ENCODE measurements at regions not wholly inside any gene's neighbourhood (a gene's known extent, or its start where the extent isn't known, plus 50 kb on each side); places are given as distances from the start of the nearest gene placed in this dataset.
"Not testable (repeated sequence)": the region's sequence is repeated elsewhere in the genome, so short reads cannot be mapped to it uniquely, and the experiment has no call there.

- Histone ChIP-seq H3K4me3 (ENCODE audit: insufficient read length, low read depth) (no peak overlapping the region), H3K36me3 (ENCODE audit: insufficient read depth, insufficient read length, low read length) (no peaks in the 10 kb centered on the region), H3K27me3 (ENCODE audit: insufficient read depth, insufficient read length) (no peaks in the 10 kb centered on the region), H3K9ac (ENCODE audit: insufficient read length, low read depth) (no peak overlapping the region), H3K9me3 (ENCODE audit: insufficient read depth, low read length) (no peaks in the 10 kb centered on the region), H3K4me1 (ENCODE audit: insufficient read depth, insufficient read length) (no peaks in the 10 kb centered on the region)
- no peak for DNase-seq (ENCODE audit: low read depth, low spot score)
- no peak for TF ChIP-seq SUZ12 (IDR thresholded peaks at IDR 0.05; ENCODE audit: extremely low read depth, insufficient read depth, insufficient read length)
- no peak for TF ChIP-seq ZNF274 (IDR thresholded peaks at IDR 0.05; ENCODE audit: low read depth, low read length)
- TF ChIP-seq YY1 (IDR thresholded peaks at IDR 0.05; ENCODE audit: insufficient read depth, insufficient read length), result no peak
Observed at GRCh38 chr5:125987677-125988255, 435.4 kb upstream of the GRAMD2B start.

GRCh38 chr5:125992050-125992449, 431.2 kb upstream of the GRAMD2B start:
- H3K4me3 ChIP-seq (ENCODE audit: insufficient read length, low read depth), result no peak overlapping the region
- no peaks in the 10 kb centered on the region for H3K4me1 ChIP-seq (ENCODE audit: insufficient read depth, insufficient read length)
- DNase-seq (ENCODE audit: low read depth, low spot score), result no peak
- no peak overlapping the region for H3K9ac ChIP-seq (ENCODE audit: insufficient read length, low read depth)
- TF ChIP-seq SUZ12 (IDR thresholded peaks at IDR 0.05; ENCODE audit: extremely low read depth, insufficient read depth, insufficient read length), result no peak
- TF ChIP-seq ZNF274 (IDR thresholded peaks at IDR 0.05; ENCODE audit: low read depth, low read length), result no peak
- no peak for TF ChIP-seq YY1 (IDR thresholded peaks at IDR 0.05; ENCODE audit: insufficient read depth, insufficient read length)
- no peaks in the 10 kb centered on the region for H3K36me3 ChIP-seq (ENCODE audit: insufficient read depth, insufficient read length, low read length)
- H3K9me3 ChIP-seq (ENCODE audit: insufficient read depth, low read length), result no peaks in the 10 kb centered on the region
- H3K27me3 ChIP-seq (ENCODE audit: insufficient read depth, insufficient read length), result no peaks in the 10 kb centered on the region

GRCh38 chr5:125999271-126000030, 423.8 kb upstream of the GRAMD2B start:
- DNase-seq (ENCODE audit: low read depth, low spot score); H3K27me3 ChIP-seq (ENCODE audit: insufficient read depth, insufficient read length); H3K9me3 ChIP-seq (ENCODE audit: insufficient read depth, low read length); H3K4me3 ChIP-seq (ENCODE audit: insufficient read length, low read depth); H3K9ac ChIP-seq (ENCODE audit: insufficient read length, low read depth); H3K36me3 ChIP-seq (ENCODE audit: insufficient read depth, insufficient read length, low read length); H3K4me1 ChIP-seq (ENCODE audit: insufficient read depth, insufficient read length): not testable (repeated sequence)

DNA sequence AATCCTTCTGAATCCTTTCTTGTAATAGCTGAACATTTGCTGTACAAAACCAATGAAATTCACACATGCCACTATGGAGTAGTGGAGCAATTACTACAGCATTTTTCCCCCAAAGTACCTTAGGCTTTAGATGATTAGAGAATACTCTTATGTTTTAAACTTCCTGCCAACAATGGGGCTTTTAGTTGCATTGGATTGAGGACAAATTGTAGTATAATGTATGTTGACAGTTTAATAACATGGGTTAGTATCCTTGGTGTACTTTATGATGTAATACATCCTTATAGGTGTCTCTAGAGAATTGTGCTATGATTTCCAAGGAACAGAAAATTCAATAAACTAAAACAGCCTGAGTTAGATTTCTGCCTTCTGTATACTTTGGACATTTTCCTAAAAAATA, 422.7 kb upstream of the GRAMD2B start:
- Histone ChIP-seq H3K9ac (ENCODE audit: insufficient read length, low read depth) (no peak overlapping the region), H3K27me3 (ENCODE audit: insufficient read depth, insufficient read length) (no peaks in the 10 kb centered on the region), H3K4me3 (ENCODE audit: insufficient read length, low read depth) (no peak overlapping the region), H3K36me3 (ENCODE audit: insufficient read depth, insufficient read length, low read length) (no peaks in the 10 kb centered on the region), H3K4me1 (ENCODE audit: insufficient read depth, insufficient read length) (no peaks in the 10 kb centered on the region), H3K9me3 (ENCODE audit: insufficient read depth, low read length) (no peaks in the 10 kb centered on the region)
- no peak for TF ChIP-seq ZNF274 (IDR thresholded peaks at IDR 0.05; ENCODE audit: low read depth, low read length)
- no peak for TF ChIP-seq SUZ12 (IDR thresholded peaks at IDR 0.05; ENCODE audit: extremely low read depth, insufficient read depth, insufficient read length)
- TF ChIP-seq YY1 (IDR thresholded peaks at IDR 0.05; ENCODE audit: insufficient read depth, insufficient read length), result no peak
- DNase-seq (ENCODE audit: low read depth, low spot score), result no peak

- H3K4me3 ChIP-seq (ENCODE audit: insufficient read length, low read depth), result no peak overlapping the region
- no peak for DNase-seq (ENCODE audit: low read depth, low spot score)
- H3K27me3 ChIP-seq (ENCODE audit: insufficient read depth, insufficient read length), result no peaks in the 10 kb centered on the region
- H3K4me1 ChIP-seq (ENCODE audit: insufficient read depth, insufficient read length), result no peaks in the 10 kb centered on the region
- no peak for TF ChIP-seq YY1 (IDR thresholded peaks at IDR 0.05; ENCODE audit: insufficient read depth, insufficient read length)
- no peak for TF ChIP-seq ZNF274 (IDR thresholded peaks at IDR 0.05; ENCODE audit: low read depth, low read length)
- no peak for TF ChIP-seq SUZ12 (IDR thresholded peaks at IDR 0.05; ENCODE audit: extremely low read depth, insufficient read depth, insufficient read length)
- H3K9me3 ChIP-seq (ENCODE audit: insufficient read depth, low read length), result no peaks in the 10 kb centered on the region
- H3K9ac ChIP-seq (ENCODE audit: insufficient read length, low read depth), result no peak overlapping the region
- no peaks in the 10 kb centered on the region for H3K36me3 ChIP-seq (ENCODE audit: insufficient read depth, insufficient read length, low read length)
Observed at GRCh38 chr5:126002222-126002897, 420.8 kb upstream of the GRAMD2B start.

- TF ChIP-seq SUZ12 (IDR thresholded peaks at IDR 0.05; ENCODE audit: extremely low read depth, insufficient read depth, insufficient read length) (no peak), ZNF274 (IDR thresholded peaks at IDR 0.05; ENCODE audit: low read depth, low read length) (no peak), YY1 (IDR thresholded peaks at IDR 0.05; ENCODE audit: insufficient read depth, insufficient read length) (no peak)
- no peaks in the 10 kb centered on the region for H3K4me1 ChIP-seq (ENCODE audit: insufficient read depth, insufficient read length)
- H3K9ac ChIP-seq (ENCODE audit: insufficient read length, low read depth), result no peak overlapping the region
- no peaks in the 10 kb centered on the region for H3K27me3 ChIP-seq (ENCODE audit: insufficient read depth, insufficient read length)
- H3K9me3 ChIP-seq (ENCODE audit: insufficient read depth, low read length), result no peaks in the 10 kb centered on the region
- no peaks in the 10 kb centered on the region for H3K36me3 ChIP-seq (ENCODE audit: insufficient read depth, insufficient read length, low read length)
- H3K4me3 ChIP-seq (ENCODE audit: insufficient read length, low read depth), result no peak overlapping the region
- DNase-seq (ENCODE audit: low read depth, low spot score), result no peak
Observed at GRCh38 chr5:126003309-126003708, 419.9 kb upstream of the GRAMD2B start.

- Histone ChIP-seq H3K27me3 (ENCODE audit: insufficient read depth, insufficient read length) (no peaks in the 10 kb centered on the region), H3K4me3 (ENCODE audit: insufficient read length, low read depth) (no peak overlapping the region), H3K9me3 (ENCODE audit: insufficient read depth, low read length) (peaks cover 3% of the 10 kb centered on the region; the same call in 1 of the 2 replicates), H3K4me1 (ENCODE audit: insufficient read depth, insufficient read length) (no peaks in the 10 kb centered on the region), H3K9ac (ENCODE audit: insufficient read length, low read depth) (no peak overlapping the region), H3K36me3 (ENCODE audit: insufficient read depth, insufficient read length, low read length) (no peaks in the 10 kb centered on the region)
- no peak for DNase-seq (ENCODE audit: low read depth, low spot score)
- TF ChIP-seq YY1 (IDR thresholded peaks at IDR 0.05; ENCODE audit: insufficient read depth, insufficient read length) (no peak), SUZ12 (IDR thresholded peaks at IDR 0.05; ENCODE audit: extremely low read depth, insufficient read depth, insufficient read length) (no peak), ZNF274 (IDR thresholded peaks at IDR 0.05; ENCODE audit: low read depth, low read length) (no peak)
Observed at GRCh38 chr5:126004636-126005035, 418.6 kb upstream of the GRAMD2B start.
